OCI-LY1 (cell line): ENCODE measurements at regions not wholly inside any gene's neighbourhood (a gene's known extent, or its start where the extent isn't known, plus 50 kb on each side); places are given as distances from the start of the nearest gene placed in this dataset.

Experiments used
- H2AFZ ChIP-seq: fragments of 200-600 bp; sonication (generic), shearing (Covaris generic); 2 replicates; pipeline ENCODE4 v1.6.0; 2014; ENCODE audit warnings: antibody characterized with exemption, mild to moderate bottlenecking, low read length
- H3F3A ChIP-seq: fragments of 200-600 bp; sonication (generic), shearing (Covaris generic); 2 replicates; pipeline ENCODE4 v1.6.0; 2014; ENCODE audit warnings: mild to moderate bottlenecking, antibody characterized with exemption, low read length, moderate library complexity; ENCODE audit not compliant: insufficient read depth
- H3K27ac ChIP-seq: fragments of 200-600 bp; sonication (generic); 2 replicates; pipeline ENCODE4 v1.5.1; 2014; ENCODE audit warnings: low read length, mixed run types, mild to moderate bottlenecking, low read depth; ENCODE audit not compliant: poor library complexity, severe bottlenecking
- H3K27me3 ChIP-seq: fragments of 200-600 bp; sonication (generic); 2 replicates; pipeline ENCODE4 v1.6.0; 2014; ENCODE audit warnings: antibody characterized with exemption, mild to moderate bottlenecking, low read length, moderate library complexity; ENCODE audit not compliant: insufficient read depth
- H3K36me3 ChIP-seq: fragments of 200-600 bp; sonication (generic); 2 replicates; pipeline ENCODE4 v1.6.1; 2014; ENCODE audit warnings: mild to moderate bottlenecking, antibody characterized with exemption, low read length, moderate library complexity, mixed read lengths; ENCODE audit not compliant: insufficient read depth
- H3K4me1 ChIP-seq: fragments of 200-600 bp; sonication (generic); 2 replicates; pipeline ENCODE4 v1.5.1; 2014; ENCODE audit warnings: mild to moderate bottlenecking, low read length, moderate library complexity; ENCODE audit not compliant: insufficient read depth, severe bottlenecking
- H3K4me2 ChIP-seq: fragments of 200-600 bp; sonication (generic), shearing (Covaris generic); 2 replicates; pipeline ENCODE4 v1.6.1; 2014; ENCODE audit warnings: low read length
- H3K4me3 ChIP-seq: fragments of 200-600 bp; sonication (generic); 2 replicates; pipeline ENCODE4 v1.5.1; 2014; ENCODE audit warnings: low read length, low read depth, mild to moderate bottlenecking, mixed read lengths; ENCODE audit not compliant: poor library complexity, severe bottlenecking
- H3K79me2 ChIP-seq: fragments of 200-600 bp; shearing (Covaris generic); 2 replicates; pipeline ENCODE4 v1.6.1; 2016; ENCODE audit warnings: mixed run types, low read length, mixed read lengths; ENCODE audit not compliant: insufficient read depth
- H3K9ac ChIP-seq: fragments of 200-600 bp; sonication (generic), shearing (Covaris generic); 2 replicates; pipeline ENCODE4 v1.6.1; 2014; ENCODE audit warnings: mild to moderate bottlenecking, low read length, mixed read lengths
- H3K9me2 ChIP-seq: fragments of 200-600 bp; sonication (generic), shearing (Covaris generic); 2 replicates; pipeline ENCODE4 v1.6.1; 2014; ENCODE audit warnings: low read depth, mild to moderate bottlenecking, low read length, mixed read lengths
- H3K9me3 ChIP-seq: fragments of 200-600 bp; shearing (Covaris generic); 2 replicates; pipeline ENCODE4 v1.6.1; 2014; ENCODE audit warnings: low read length, mixed read lengths
- H4K20me1 ChIP-seq: fragments of 200-600 bp; sonication (generic), shearing (Covaris generic); 2 replicates; pipeline ENCODE4 v1.6.0; 2016; ENCODE audit warnings: mild to moderate bottlenecking, low read length; ENCODE audit not compliant: insufficient read depth
- CTCF ChIP-seq: fragments of 200-600 bp; sonication (generic), shearing (Covaris generic); IDR thresholded peaks from 2 replicates; pipeline ENCODE4 v1.5.1; 2017; ENCODE audit warnings: mild to moderate bottlenecking, antibody characterized with exemption, low read length, moderate library complexity, mixed read lengths
- EZH2 ChIP-seq: fragments of 200-600 bp; sonication (generic), shearing (Covaris generic); IDR thresholded peaks from 2 replicates; pipeline ENCODE4 v1.8.0; 2017; ENCODE audit warnings: borderline replicate concordance, mixed run types, mild to moderate bottlenecking, antibody characterized with exemption, low read length, moderate library complexity, mixed read lengths

GRCh38 chr4:112975567-112976355 is 73.7 kb upstream of the ANK2 start:
- Histone ChIP-seq H3K4me1 (no peaks in the 10 kb centered on the region), H3K79me2 (no peaks in the 10 kb centered on the region), H2AFZ (no peak overlapping the region), H3K4me3 (no peak overlapping the region), H3K27ac (no peak overlapping the region), H3K36me3 (no peaks in the 10 kb centered on the region), H3K4me2 (no peak overlapping the region), H3K9me2 (no peaks in the 10 kb centered on the region), H3K27me3 (no peaks in the 10 kb centered on the region), H3K9me3 (no peaks in the 10 kb centered on the region; the same call in 1 of the 2 replicates), H3K9ac (no peak overlapping the region), H4K20me1 (no peaks in the 10 kb centered on the region), H3F3A (no peaks in the 10 kb centered on the region)
- TF ChIP-seq CTCF (no peak), EZH2 (no peak)

- no peaks in the 10 kb centered on the region for H3K79me2 ChIP-seq
- no peaks in the 10 kb centered on the region for H3K27me3 ChIP-seq
- H3K9me3 ChIP-seq = no peaks in the 10 kb centered on the region; the same call in 1 of the 2 replicates
- no peak overlapping the region for H3K4me2 ChIP-seq
- no peaks in the 10 kb centered on the region for H3K36me3 ChIP-seq
- H3K4me3 ChIP-seq = no peak overlapping the region
- no peaks in the 10 kb centered on the region for H3F3A ChIP-seq
- TF ChIP-seq EZH2 (no peak), CTCF (no peak)
- H3K9ac ChIP-seq = no peak overlapping the region
- no peak overlapping the region for H2AFZ ChIP-seq
- H3K9me2 ChIP-seq = no peaks in the 10 kb centered on the region
- no peaks in the 10 kb centered on the region for H3K4me1 ChIP-seq
- no peak overlapping the region for H3K27ac ChIP-seq
- no peaks in the 10 kb centered on the region for H4K20me1 ChIP-seq
Observed at GRCh38 chr4:112978691-112979472, 70.6 kb upstream of the ANK2 start.

- Histone ChIP-seq H3K27ac (no peak overlapping the region), H3K4me3 (no peak overlapping the region), H3F3A (no peaks in the 10 kb centered on the region), H3K9me3 (no peaks in the 10 kb centered on the region; the same call in 1 of the 2 replicates), H3K9me2 (no peaks in the 10 kb centered on the region), H2AFZ (no peak overlapping the region), H3K4me1 (no peaks in the 10 kb centered on the region), H3K9ac (no peak overlapping the region), H3K27me3 (no peaks in the 10 kb centered on the region), H3K4me2 (no peak overlapping the region), H3K36me3 (no peaks in the 10 kb centered on the region), H3K79me2 (no peaks in the 10 kb centered on the region), H4K20me1 (no peaks in the 10 kb centered on the region)
- TF ChIP-seq EZH2 (no peak), CTCF (no peak)
Observed at GRCh38 chr4:112979881-112980421, 69.5 kb upstream of the ANK2 start.
